GM18867 (cell line): ENCODE measurements at regions not wholly inside any gene's neighbourhood (a gene's known extent, or its start where the extent isn't known, plus 50 kb on each side); places are given as distances from the start of the nearest gene placed in this dataset.

Experiments used
- ATAC-seq: cut with Tn5 transposase; IDR thresholded peaks from one replicate; pipeline ENCODE4 v1.9.1; 2021; ENCODE audit warnings: mild to moderate bottlenecking, moderate library complexity; ENCODE audit not compliant: unreplicated experiment

DNA sequence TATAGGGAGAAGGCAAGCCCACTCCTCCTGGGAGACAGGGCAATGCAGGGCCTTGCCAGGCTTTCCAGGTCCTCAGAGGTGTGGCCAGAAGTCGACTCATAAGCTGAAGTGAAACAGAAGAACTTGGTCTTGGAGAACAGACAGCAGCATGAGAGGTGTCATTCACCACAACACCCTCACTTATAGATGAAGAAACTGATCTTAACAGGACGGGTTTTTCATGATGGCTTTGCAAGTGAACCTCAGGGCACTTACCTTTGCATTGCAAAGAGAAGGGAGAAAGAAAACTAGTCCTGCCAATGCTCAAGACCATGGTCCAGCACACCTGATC lies 198.8 kb downstream of the CYRIA start:
- ATAC-seq, result no peak

GRCh38 chr2:16466133-16466820 lies 199.4 kb downstream of the CYRIA start:
- ATAC-seq, result no peak

DNA sequence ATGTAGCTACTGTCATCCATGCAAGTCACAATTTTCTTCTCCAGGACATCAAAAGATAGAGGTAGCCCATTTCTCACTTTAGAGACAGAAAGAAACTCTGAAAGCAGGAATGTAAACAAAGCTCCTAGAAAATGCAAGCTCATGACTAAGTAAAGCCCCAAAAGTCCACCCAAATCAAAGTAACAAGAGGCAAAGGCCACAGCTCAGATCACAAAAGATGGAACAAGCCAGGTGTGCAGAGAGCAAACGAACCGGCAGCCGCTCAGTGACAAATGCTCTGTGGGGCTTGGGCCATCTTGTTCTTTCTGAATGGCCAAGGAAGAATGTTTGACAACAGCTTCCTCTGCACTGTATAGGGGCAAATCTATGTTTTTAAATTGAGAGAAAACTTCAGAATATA lies 201.0 kb downstream of the CYRIA start:
- ATAC-seq, result no peak

GRCh38 chr2:16462958-16463357 lies 202.7 kb downstream of the CYRIA start:
- no peak for ATAC-seq

DNA sequence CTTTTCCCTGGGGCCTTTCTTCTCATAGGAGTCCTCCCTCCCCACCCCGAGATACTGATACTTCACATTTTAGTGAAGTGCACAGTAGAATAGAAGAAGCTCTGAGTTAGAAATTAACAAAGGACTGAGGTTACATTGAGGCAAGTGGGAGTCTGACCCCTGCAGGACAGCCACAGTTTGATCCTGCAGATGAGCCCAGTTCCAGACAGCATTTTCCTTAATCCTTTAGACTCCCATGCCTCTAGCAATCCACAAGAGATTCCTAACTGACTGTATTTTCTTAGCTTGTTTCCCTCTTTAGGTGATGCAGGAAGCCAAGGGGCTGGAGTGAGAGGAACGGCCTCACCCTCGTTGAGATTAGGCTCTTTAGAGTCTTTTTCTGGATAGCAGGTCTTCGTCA lies 204.0 kb downstream of the CYRIA start:
- ATAC-seq, result no peak

GRCh38 chr2:16459606-16460005 lies 206.0 kb downstream of the CYRIA start:
- ATAC-seq, result no peak

GRCh38 chr2:16454621-16455020 lies 211.0 kb downstream of the CYRIA start:
- ATAC-seq, result no peak

- no peak for ATAC-seq
These were observed 213.5 kb downstream of the CYRIA start for GRCh38 chr2:16452123-16452522.

DNA sequence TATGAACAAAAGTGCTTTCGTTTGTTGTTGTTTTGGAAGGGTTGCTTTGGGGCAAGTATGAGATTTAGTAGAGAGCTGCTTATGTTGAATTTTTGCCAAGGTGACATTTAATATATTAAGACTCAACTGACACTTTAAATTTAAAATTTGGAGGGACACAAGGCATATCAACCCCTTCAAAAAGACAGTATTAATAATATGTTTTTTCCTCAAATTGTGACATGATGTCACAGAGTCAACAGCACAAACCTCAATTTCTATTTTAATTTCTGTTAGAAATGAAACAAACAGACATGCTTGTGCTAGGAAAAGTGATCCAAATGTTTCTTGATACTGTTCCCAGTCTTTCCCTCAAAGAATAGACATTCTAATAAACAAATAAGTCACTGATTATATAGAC lies 218.9 kb downstream of the CYRIA start:
- ATAC-seq, result no peak

DNA sequence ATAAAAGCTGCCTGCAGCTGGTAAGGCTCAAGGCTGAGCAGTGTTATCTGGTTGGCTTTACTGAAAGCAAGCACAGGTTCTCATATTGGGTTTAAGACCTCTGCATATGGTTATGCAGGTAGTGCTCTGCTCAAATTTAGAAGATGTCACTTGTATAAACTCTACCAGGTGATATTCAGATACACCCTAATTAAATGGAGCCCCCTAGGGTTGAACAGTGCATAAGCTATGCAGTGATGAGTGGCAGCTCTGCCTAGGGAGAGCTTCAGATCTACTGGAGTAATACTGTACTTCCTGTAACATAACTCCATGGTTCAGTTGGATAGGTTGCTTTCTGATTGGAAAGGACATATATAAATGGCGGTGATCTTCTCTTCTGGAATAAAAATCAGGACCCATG lies 222.7 kb downstream of the CYRIA start:
- ATAC-seq, result no peak

DNA sequence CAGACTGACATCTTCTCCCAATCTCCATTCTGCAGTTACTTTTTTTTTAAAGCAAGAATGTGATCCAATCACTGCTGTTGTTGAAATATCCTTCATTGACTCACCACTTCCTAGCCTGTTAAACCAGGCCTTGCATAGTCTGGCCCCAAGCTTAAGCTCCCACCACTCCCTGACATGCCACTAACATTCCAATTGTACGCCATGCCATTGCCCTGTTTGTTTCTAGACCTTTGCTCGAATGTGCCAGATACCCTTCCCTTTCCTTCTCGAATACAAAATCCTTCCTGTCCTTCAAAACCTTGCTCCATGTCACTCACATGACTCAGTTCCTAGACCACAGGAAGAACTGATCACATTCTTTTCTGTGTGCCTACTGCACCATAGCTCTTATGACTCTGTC lies 224.2 kb downstream of the CYRIA start:
- no peak for ATAC-seq

GRCh38 chr2:16440898-16441297 lies 224.7 kb downstream of the CYRIA start:
- no peak for ATAC-seq

- no peak for ATAC-seq
These were observed 226.9 kb downstream of the CYRIA start for GRCh38 chr2:16438613-16439321.

- no peak for ATAC-seq
These were observed 228.4 kb downstream of the CYRIA start for GRCh38 chr2:16437189-16437588.

- ATAC-seq, result no peak
These were observed 231.2 kb downstream of the CYRIA start for GRCh38 chr2:16434393-16434792.

- no peak for ATAC-seq
These were observed 234.8 kb downstream of the CYRIA start for GRCh38 chr2:16430846-16431245.

GRCh38 chr2:16429431-16430145 lies 236.0 kb downstream of the CYRIA start:
- ATAC-seq, result no peak

DNA sequence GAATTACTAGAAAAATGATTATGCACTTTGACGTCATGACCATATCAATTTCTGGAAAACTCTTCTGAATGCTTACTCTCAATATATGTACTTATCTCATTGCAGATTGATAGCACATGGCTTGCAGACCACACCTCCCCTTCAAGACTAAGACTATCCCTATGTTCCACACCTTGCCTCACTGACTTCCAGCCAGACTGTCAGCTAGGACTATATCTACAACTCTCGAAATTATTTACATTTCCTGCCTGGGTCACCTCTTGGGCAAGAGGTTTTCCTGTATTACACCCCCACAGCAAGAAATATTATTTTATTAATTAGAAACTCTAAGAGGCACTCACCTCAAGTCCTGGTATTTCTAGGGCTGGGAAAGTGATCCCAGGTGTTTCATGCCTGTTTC lies 236.6 kb downstream of the CYRIA start:
- ATAC-seq, result no peak

GRCh38 chr2:16425462-16426336 lies 239.9 kb downstream of the CYRIA start:
- ATAC-seq, result no peak

- no peak for ATAC-seq
These were observed 245.2 kb downstream of the CYRIA start for GRCh38 chr2:16420421-16420820.

GRCh38 chr2:16417726-16418125 lies 247.9 kb downstream of the CYRIA start:
- no peak for ATAC-seq
